ENCODE measurements at regions not wholly inside any gene's neighbourhood (a gene's known extent, or its start where the extent isn't known, plus 50 kb on each side); places are given as distances from the start of the nearest gene placed in this dataset.
"Not testable (repeated sequence)": the region's sequence is repeated elsewhere in the genome, so short reads cannot be mapped to it uniquely, and the experiment has no call there.

DNA sequence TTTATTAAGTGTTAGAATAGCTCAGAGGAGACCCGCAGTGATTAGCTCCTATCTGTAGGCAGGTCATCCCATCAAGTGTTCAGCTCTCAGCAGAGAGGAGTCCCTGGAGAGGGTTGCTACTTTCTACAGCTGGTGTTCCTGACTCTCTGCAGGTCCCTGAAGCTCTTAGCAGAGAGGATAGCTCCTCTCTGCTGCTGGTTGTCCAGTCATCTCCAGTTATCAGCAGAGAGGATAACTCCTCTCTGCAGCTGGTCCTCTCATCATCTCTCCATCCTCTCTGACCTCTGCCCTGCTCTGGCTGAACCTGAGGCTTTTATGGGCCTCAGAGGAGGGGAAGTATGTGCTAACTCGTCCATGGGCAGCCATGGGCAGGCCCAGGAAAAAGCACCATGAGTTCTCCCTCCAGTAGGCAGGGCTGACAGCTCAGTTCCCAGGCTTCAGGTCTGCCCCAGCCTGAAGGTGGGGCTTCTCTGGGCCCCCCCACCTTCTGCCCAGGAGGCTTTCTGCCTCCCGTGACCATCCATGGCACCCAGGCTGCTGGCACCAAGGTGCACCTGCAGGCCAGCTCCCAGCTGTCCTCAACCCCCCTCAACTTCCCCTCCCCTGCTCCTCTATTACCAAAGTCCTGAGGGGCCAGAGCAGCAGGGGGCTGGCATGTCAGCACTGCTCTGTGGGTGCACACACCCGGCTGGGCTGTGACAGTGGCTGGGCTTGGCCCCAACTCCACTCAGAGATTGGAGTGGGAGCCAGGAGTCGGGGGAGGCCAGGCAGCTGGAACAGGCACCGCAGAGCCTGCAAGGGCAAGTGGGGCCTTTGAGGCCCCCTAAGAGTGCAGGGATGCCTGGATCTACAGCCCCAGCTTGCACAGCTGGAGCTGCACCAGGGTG lies 98.9 kb upstream of the FRMD4B start:
- no peak for TF ChIP-seq CTCF (IDR thresholded peaks at IDR 0.05)
- intact Hi-C loops (cut with DNase I): no loop called here
- H3K27ac ChIP-seq: no peak overlapping the region

DNA sequence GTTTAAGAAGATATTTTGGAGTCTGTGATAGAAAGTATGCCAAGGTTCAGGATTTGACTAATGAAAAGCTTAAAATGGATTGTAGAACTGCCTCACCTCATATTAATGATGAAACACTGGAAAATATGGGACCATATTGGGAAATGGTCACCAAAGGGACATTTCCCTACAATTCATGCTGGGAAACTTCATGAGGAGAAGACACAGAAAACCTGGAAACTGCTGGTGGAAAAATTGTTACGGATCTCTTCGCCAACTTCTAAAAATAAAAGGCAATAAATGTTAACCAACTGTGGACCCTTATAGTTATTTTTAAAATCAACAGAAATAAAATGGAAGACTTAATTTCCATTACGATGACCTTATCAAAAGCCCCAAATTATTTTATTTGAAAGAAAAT lies 97.6 kb upstream of the FRMD4B start:
- no peak for TF ChIP-seq CTCF (IDR thresholded peaks at IDR 0.05)
- Histone ChIP-seq H3K9me3 (no peaks in the 10 kb centered on the region), H3K27ac (no peak overlapping the region), H3K4me1 (no peaks in the 10 kb centered on the region), H3K9ac (ENCODE audit: low read depth in 2 of 2, low read length in 2 of 2) (no peak overlapping the region), H3K36me3 (no peaks in the 10 kb centered on the region), H3K27me3 (no peaks in the 10 kb centered on the region), H3K4me3 (no peak overlapping the region)
- no peak for DNase-seq
- intact Hi-C loops (cut with DNase I): no loop called here

More for the DNA sequence above, 98.9 kb upstream of the FRMD4B start:
- no peak overlapping the region for H3K4me3 ChIP-seq
- H3K36me3 ChIP-seq: no peaks in the 10 kb centered on the region
- H3K4me1 ChIP-seq: no peaks in the 10 kb centered on the region
- no peaks in the 10 kb centered on the region for H3K9me3 ChIP-seq
- no peak for DNase-seq
- no peaks in the 10 kb centered on the region for H3K27me3 ChIP-seq
- no peak overlapping the region for H3K9ac ChIP-seq (ENCODE audit: low read depth in 2 of 2, low read length in 2 of 2)

GRCh38 chr3:69480986-69481385 lies 95.1 kb upstream of the FRMD4B start:
- intact Hi-C loops (cut with DNase I); H3K36me3 ChIP-seq; H3K27ac ChIP-seq; H3K27me3 ChIP-seq; H3K4me3 ChIP-seq; H3K9me3 ChIP-seq; H3K4me1 ChIP-seq; H3K9ac ChIP-seq (ENCODE audit: low read depth in 2 of 2, low read length in 2 of 2); DNase-seq: not testable (repeated sequence)

DNA sequence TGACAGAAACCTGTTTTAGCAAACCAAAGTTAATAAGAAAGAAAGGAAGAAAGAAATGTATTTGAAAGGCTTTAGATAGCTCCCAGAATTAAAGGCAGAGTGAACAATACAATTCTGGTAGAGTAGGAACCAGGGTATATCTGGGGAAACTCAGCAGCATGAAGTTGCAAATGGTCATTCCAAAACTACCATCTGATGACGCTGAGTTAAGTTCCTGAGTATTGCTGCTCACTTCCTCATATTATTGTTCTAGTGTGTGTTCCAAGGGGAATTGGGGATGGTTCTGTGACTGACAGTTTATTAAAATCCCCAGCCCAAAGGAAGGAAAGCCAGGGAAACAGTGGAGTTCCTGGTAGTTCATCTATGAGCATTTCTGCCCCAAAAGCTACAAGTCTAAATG lies 88.3 kb upstream of the FRMD4B start:
- Histone ChIP-seq H3K27ac (no peak overlapping the region), H3K36me3 (no peaks in the 10 kb centered on the region), H3K27me3 (no peaks in the 10 kb centered on the region), H3K9me3 (no peaks in the 10 kb centered on the region), H3K4me1 (no peaks in the 10 kb centered on the region), H3K4me3 (no peak overlapping the region), H3K9ac (ENCODE audit: low read depth in 2 of 2, low read length in 2 of 2) (no peak overlapping the region)
- intact Hi-C loops (cut with DNase I): no loop called here
- no peak for DNase-seq
- TF ChIP-seq CTCF (IDR thresholded peaks at IDR 0.05): no peak

- H3K27me3 ChIP-seq: no peaks in the 10 kb centered on the region
- DNase-seq: no peak
- TF ChIP-seq CTCF (IDR thresholded peaks at IDR 0.05): no peak
- no peaks in the 10 kb centered on the region for H3K9me3 ChIP-seq
- H3K36me3 ChIP-seq: no peaks in the 10 kb centered on the region
- H3K4me1 ChIP-seq: no peaks in the 10 kb centered on the region
- intact Hi-C loops (cut with DNase I): no loop called here
- no peak overlapping the region for H3K4me3 ChIP-seq
- H3K27ac ChIP-seq: no peak overlapping the region
- no peak overlapping the region for H3K9ac ChIP-seq (ENCODE audit: low read depth in 2 of 2, low read length in 2 of 2)
Measured at GRCh38 chr3:69472093-69472492, 86.2 kb upstream of the FRMD4B start.

GRCh38 chr3:69463531-69463930 lies 77.6 kb upstream of the FRMD4B start:
- H3K9me3 ChIP-seq: no peaks in the 10 kb centered on the region
- H3K4me3 ChIP-seq: no peak overlapping the region
- TF ChIP-seq CTCF (IDR thresholded peaks at IDR 0.05): no peak
- no peaks in the 10 kb centered on the region for H3K27me3 ChIP-seq
- no peaks in the 10 kb centered on the region for H3K4me1 ChIP-seq
- no peak overlapping the region for H3K9ac ChIP-seq (ENCODE audit: low read depth in 2 of 2, low read length in 2 of 2)
- intact Hi-C loops (cut with DNase I): no loop called here
- DNase-seq: no peak
- H3K36me3 ChIP-seq: no peaks in the 10 kb centered on the region
- H3K27ac ChIP-seq: no peak overlapping the region

Data from colonic mucosa (tissue), 4 donors.